Lower lobe of right lung (tissue), 2 donors: ENCODE measurements at regions not wholly inside any gene's neighbourhood (a gene's known extent, or its start where the extent isn't known, plus 50 kb on each side); places are given as distances from the start of the nearest gene placed in this dataset.

Experiments used
- ATAC-seq, 2 donors: fragments of 200-7000 bp; cut with Tn5 transposase; one replicate each; pipeline ENCODE4 v1.9.1; 2020 to 2022; ENCODE audit warnings: mild to moderate bottlenecking in 2 of 2, moderate library complexity in 2 of 2
- DNase-seq: peaks from one replicate; pipeline ENCODE4 v3.0.0-alpha.2; 2020
- H3K27ac ChIP-seq: fragments of 200-600 bp; one replicate; pipeline ENCODE4 v1.8.0; 2022
- H3K27me3 ChIP-seq: fragments of 200-600 bp; one replicate; pipeline ENCODE4 v1.8.0; 2022; ENCODE audit warnings: low read depth
- H3K36me3 ChIP-seq: fragments of 200-600 bp; one replicate; pipeline ENCODE4 v1.8.0; 2022; ENCODE audit warnings: mild to moderate bottlenecking
- H3K4me1 ChIP-seq: fragments of 200-600 bp; one replicate; pipeline ENCODE4 v1.8.0; 2022
- H3K4me3 ChIP-seq: fragments of 200-600 bp; one replicate; pipeline ENCODE4 v1.8.0; 2022; ENCODE audit warnings: mild to moderate bottlenecking
- H3K9me3 ChIP-seq: fragments of 200-600 bp; one replicate; pipeline ENCODE4 v1.8.0; 2022
- CTCF ChIP-seq: fragments of 200-600 bp; IDR thresholded peaks from one replicate; pipeline ENCODE4 v1.8.0; 2022; ENCODE audit warnings: antibody characterized with exemption, mild to moderate bottlenecking
- intact Hi-C: fragments of 100-400 bp; cut with DNase I; formaldehyde crosslinking; loops from one replicate; pipeline ENCODE4 v1.11.0; 2022
- donor health status: DM: no; HTN: yes; CAD: no; lungs with severe emphysema.

DNA sequence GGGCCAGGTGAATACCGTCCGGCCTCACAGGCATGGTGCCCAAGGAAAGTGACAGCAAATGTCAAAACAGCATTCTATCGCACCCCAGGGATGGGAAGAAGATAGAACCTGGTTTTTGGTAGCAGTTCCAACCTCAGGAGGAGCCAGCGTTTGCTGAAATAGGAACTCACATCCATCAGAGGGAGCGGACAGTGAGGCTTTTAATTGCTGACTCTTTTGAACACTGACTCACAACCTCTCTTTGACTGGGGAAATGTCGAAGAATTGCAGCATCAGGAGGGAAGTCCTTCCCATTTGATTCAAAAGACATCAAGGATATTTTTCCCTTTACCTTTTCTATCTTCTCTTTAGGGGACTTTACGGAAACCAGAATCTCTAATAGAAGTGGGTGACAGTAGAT lies 114.2 kb downstream of the UNC5CL start:
- TF ChIP-seq CTCF, result no peak
- H3K27me3 ChIP-seq, result no peaks in the 10 kb centered on the region
- intact Hi-C loops, result no loop called here
- ATAC-seq (no peak), DNase-seq (no peak)
- H3K27ac ChIP-seq, result no peak overlapping the region
- H3K4me3 ChIP-seq, result no peak overlapping the region
- no peaks in the 10 kb centered on the region for H3K36me3 ChIP-seq
- no peaks in the 10 kb centered on the region for H3K9me3 ChIP-seq
- H3K4me1 ChIP-seq, result no peaks in the 10 kb centered on the region

DNA sequence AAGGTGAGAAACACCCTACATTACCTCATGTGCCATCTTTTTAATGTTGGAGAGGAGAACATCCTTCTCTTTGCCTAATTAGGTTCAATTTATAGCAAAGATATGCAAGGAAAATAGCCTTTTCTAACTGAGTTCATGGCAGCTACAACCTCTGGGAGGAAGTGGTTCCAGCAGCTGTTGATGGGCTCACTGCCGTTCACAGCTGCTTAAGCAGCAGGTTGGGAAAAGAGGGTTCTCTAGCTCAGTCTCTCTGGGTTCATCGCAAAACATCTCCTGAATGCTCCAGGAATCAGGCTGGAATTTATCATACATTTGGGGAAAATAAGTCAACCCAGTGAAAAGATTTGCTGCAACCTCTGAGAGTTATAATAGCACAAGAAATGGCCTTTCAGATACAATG lies 115.1 kb downstream of the UNC5CL start:
- no peaks in the 10 kb centered on the region for H3K27me3 ChIP-seq
- intact Hi-C loops, result no loop called here
- H3K27ac ChIP-seq, result no peak overlapping the region
- ATAC-seq, result no peak
- H3K9me3 ChIP-seq, result no peaks in the 10 kb centered on the region
- no peak overlapping the region for H3K4me3 ChIP-seq
- H3K4me1 ChIP-seq, result no peaks in the 10 kb centered on the region
- no peak for TF ChIP-seq CTCF
- H3K36me3 ChIP-seq, result no peaks in the 10 kb centered on the region
- DNase-seq, result no peak

GRCh38 chr6:40923326-40923725 lies 115.7 kb downstream of the UNC5CL start:
- DNase-seq (no peak), ATAC-seq (no peak)
- intact Hi-C loops, result no loop called here
- TF ChIP-seq CTCF, result no peak
- H3K4me3 ChIP-seq, result no peak overlapping the region
- H3K36me3 ChIP-seq, result no peaks in the 10 kb centered on the region
- no peaks in the 10 kb centered on the region for H3K27me3 ChIP-seq
- no peak overlapping the region for H3K27ac ChIP-seq
- H3K9me3 ChIP-seq, result no peaks in the 10 kb centered on the region
- no peaks in the 10 kb centered on the region for H3K4me1 ChIP-seq

DNA sequence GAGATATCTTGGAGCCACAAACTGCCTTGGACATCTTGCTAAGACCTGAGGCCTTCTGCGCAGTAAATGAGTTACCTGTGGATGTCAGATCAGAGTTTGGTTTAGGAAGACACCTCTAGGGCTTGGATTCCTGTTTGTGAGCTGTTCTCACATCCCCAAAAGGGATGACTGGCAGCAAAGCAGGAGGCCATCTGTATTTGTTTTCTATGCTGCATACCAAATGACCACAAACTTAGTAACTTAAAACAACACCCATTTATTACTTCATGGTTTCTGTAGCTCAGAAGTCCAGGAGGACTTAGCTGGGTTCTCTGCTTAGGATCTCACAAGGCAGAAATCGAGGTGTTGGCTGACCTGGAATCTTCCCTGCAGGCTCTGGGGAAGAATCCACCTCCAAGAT lies 116.7 kb downstream of the UNC5CL start:
- ATAC-seq (no peak), DNase-seq (no peak)
- H3K27ac ChIP-seq, result no peak overlapping the region
- intact Hi-C loops, result no loop called here
- no peaks in the 10 kb centered on the region for H3K36me3 ChIP-seq
- no peak for TF ChIP-seq CTCF
- no peaks in the 10 kb centered on the region for H3K9me3 ChIP-seq
- no peaks in the 10 kb centered on the region for H3K27me3 ChIP-seq
- no peaks in the 10 kb centered on the region for H3K4me1 ChIP-seq
- no peak overlapping the region for H3K4me3 ChIP-seq

DNA sequence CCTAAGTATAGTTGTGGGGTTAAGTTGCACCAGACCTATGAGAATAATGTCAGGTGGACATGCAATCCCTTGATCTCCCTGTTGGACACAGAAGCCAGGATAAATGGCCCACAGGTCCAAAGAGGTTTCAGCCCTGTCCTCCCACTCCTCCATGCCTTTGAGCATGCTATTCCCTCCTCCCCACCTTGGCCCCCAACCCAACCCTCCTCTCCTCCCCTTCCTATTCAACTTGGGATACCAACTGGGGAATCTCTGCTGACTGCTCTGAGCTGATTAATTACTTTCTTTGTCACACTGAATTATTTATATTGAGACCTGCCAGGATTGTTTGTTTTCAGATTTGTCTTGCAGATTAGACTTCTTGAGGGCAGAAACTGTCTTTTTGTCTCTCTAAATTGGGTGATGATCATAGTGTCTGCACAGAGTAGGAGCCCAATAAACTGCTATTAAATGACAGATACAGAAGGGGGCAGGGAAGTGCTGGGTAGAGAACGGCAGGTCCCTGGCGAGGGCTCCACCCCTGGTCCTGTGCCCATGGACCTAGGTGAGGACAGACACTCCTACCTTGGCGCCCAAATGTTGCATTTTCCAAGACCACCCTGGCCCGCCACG lies 120.9 kb downstream of the UNC5CL start:
- Histone ChIP-seq H3K36me3 (no peaks in the 10 kb centered on the region), H3K9me3 (no peaks in the 10 kb centered on the region), H3K27me3 (no peaks in the 10 kb centered on the region), H3K4me1 (no peaks in the 10 kb centered on the region), H3K27ac (no peak overlapping the region), H3K4me3 (no peak overlapping the region)
- no peak for TF ChIP-seq CTCF
- ATAC-seq (no peak), DNase-seq (no peak)
- intact Hi-C loops, result no loop called here

- no peaks in the 10 kb centered on the region for H3K27me3 ChIP-seq
- no peak overlapping the region for H3K4me3 ChIP-seq
- ATAC-seq, result no peak
- H3K36me3 ChIP-seq, result no peaks in the 10 kb centered on the region
- H3K27ac ChIP-seq, result no peak overlapping the region
- no peaks in the 10 kb centered on the region for H3K4me1 ChIP-seq
- intact Hi-C loops, result no loop called here
- no peak for DNase-seq
- no peak for TF ChIP-seq CTCF
- H3K9me3 ChIP-seq, result no peaks in the 10 kb centered on the region
Observed at GRCh38 chr6:40917603-40918002, 121.4 kb downstream of the UNC5CL start.
